IMR-90 (cell line): ENCODE measurements at regions not wholly inside any gene's neighbourhood (a gene's known extent, or its start where the extent isn't known, plus 50 kb on each side); places are given as distances from the start of the nearest gene placed in this dataset.

Experiments used
- ATAC-seq: fragments of 200-7000 bp; cut with Tn5 transposase; 2 replicates; pipeline ENCODE4 v1.9.1; 2020; ENCODE audit warnings: low read depth, mild to moderate bottlenecking, moderate library complexity
- BruUV-seq: library from RNA; stranded (reverse); fragments of 400-500 nt; replicated peaks from 2 replicates; lab custom pipeline; 2021; lab: Mats Ljungman, UMichigan
- CTCF ChIA-PET: fragments of 300-600 bp; formaldehyde crosslinking; extraction: SDS; loops from one replicate; lab custom pipeline; 2021; ENCODE audit warnings: antibody characterized with exemption; lab: Yijun Ruan, JAX
- POLR2A ChIA-PET: fragments of 300-600 bp; sonication (Branson Sonifier 250); formaldehyde crosslinking; loops from one replicate; lab custom pipeline; 2022; ENCODE audit warnings: antibody characterized with exemption; ENCODE audit not compliant: unreplicated experiment; lab: Charles Lee
- DNase-seq: peaks from one replicate; pipeline ENCODE4 v3.0.0; 2013
- H2AFZ ChIP-seq: replicated peaks from 2 replicates; pipeline ENCODE3; 2013; ENCODE audit warnings: low read length, mild to moderate bottlenecking; ENCODE audit not compliant: poor library complexity
- H2AK5ac ChIP-seq: 2 replicates; pipeline ENCODE4 v1.6.1; 2013; ENCODE audit warnings: low read depth, low read length, inconsistent platforms
- H2AK9ac ChIP-seq: replicated peaks from 2 replicates; pipeline ENCODE3; 2013; ENCODE audit warnings: mild to moderate bottlenecking, low read depth, low read length, moderate library complexity; ENCODE audit not compliant: poor library complexity
- H2BK120ac ChIP-seq: 2 replicates; pipeline ENCODE4 v1.6.1; 2013; ENCODE audit warnings: low read depth, low read length, inconsistent platforms
- H2BK15ac ChIP-seq: 3 replicates; pipeline ENCODE4 v1.6.1; 2013; ENCODE audit warnings: low read depth, low read length, inconsistent platforms
- H2BK20ac ChIP-seq: 2 replicates; pipeline ENCODE4 v1.6.1; 2013; ENCODE audit warnings: low read depth, mild to moderate bottlenecking, inconsistent platforms, low read length, moderate library complexity
- H2BK5ac ChIP-seq: 2 replicates; pipeline ENCODE4 v1.6.1; 2013; ENCODE audit warnings: mild to moderate bottlenecking, low read depth, low read length, inconsistent platforms; ENCODE audit not compliant: poor library complexity, severe bottlenecking
- H3K14ac ChIP-seq: replicated peaks from 2 replicates; pipeline ENCODE4 v1.6.1; 2013; ENCODE audit warnings: low read depth, low read length, inconsistent platforms
- H3K18ac ChIP-seq: 2 replicates; pipeline ENCODE4 v1.6.1; 2013; ENCODE audit warnings: low read depth, low read length, control low read depth
- H3K23ac ChIP-seq: 2 replicates; pipeline ENCODE4 v1.6.1; 2013; ENCODE audit warnings: low read depth, low read length, inconsistent platforms
- H3K27ac ChIP-seq: 2 replicates; pipeline ENCODE4 v1.5.1; 2013; ENCODE audit warnings: mild to moderate bottlenecking, control low read depth, low read length; ENCODE audit not compliant: insufficient read depth
- H3K27me3 ChIP-seq: 2 replicates; pipeline ENCODE4 v1.6.1; 2013; ENCODE audit warnings: low read length; ENCODE audit not compliant: control insufficient read depth, insufficient read depth
- H3K36me3 ChIP-seq: 2 replicates; pipeline ENCODE4 v1.6.1; 2013; ENCODE audit warnings: low read length, mixed read lengths; ENCODE audit not compliant: control insufficient read depth, insufficient read depth
- H3K4ac ChIP-seq: 2 replicates; pipeline ENCODE4 v1.6.1; 2013; ENCODE audit warnings: low read depth, low read length, inconsistent platforms
- H3K4me1 ChIP-seq: 2 replicates; pipeline ENCODE4 v1.6.1; 2013; ENCODE audit warnings: low read length, mixed read lengths; ENCODE audit not compliant: control insufficient read depth, insufficient read depth
- H3K4me2 ChIP-seq: 2 replicates; pipeline ENCODE4 v1.6.1; 2013; ENCODE audit warnings: low read depth, mild to moderate bottlenecking, control low read depth, low read length, moderate library complexity
- H3K4me3 ChIP-seq: 2 replicates; pipeline ENCODE4 v1.5.1; 2013; ENCODE audit warnings: low read depth, mild to moderate bottlenecking, control low read depth, low read length, moderate library complexity; ENCODE audit not compliant: insufficient read depth
- H3K56ac ChIP-seq: 2 replicates; pipeline ENCODE4 v1.6.1; 2013; ENCODE audit warnings: low read length, inconsistent platforms; ENCODE audit not compliant: insufficient read depth; ENCODE audit errors: extremely low read depth
- H3K79me1 ChIP-seq, 2 experiments: 2 replicates each; pipeline ENCODE4 v1.6.1; 2013; ENCODE audit warnings: low read length in 2 of 2, inconsistent platforms in 1 of 2, low read depth in 1 of 2
- H3K9ac ChIP-seq: 2 replicates; pipeline ENCODE4 v1.6.1; 2013; ENCODE audit warnings: low read depth, low read length, control low read depth
- H3K9me1 ChIP-seq: 2 replicates; pipeline ENCODE4 v1.6.1; 2013; ENCODE audit warnings: low read length, inconsistent platforms; ENCODE audit not compliant: insufficient read depth
- H3K9me3 ChIP-seq: 2 replicates; pipeline ENCODE4 v1.6.1; 2013; ENCODE audit warnings: low read length; ENCODE audit not compliant: control insufficient read depth, insufficient read depth
- H4K20me1 ChIP-seq: 2 replicates; pipeline ENCODE4 v1.6.1; 2013; ENCODE audit warnings: low read length, inconsistent platforms; ENCODE audit not compliant: insufficient read depth
- H4K5ac ChIP-seq: 2 replicates; pipeline ENCODE4 v1.6.1; 2013; ENCODE audit warnings: mild to moderate bottlenecking, low read depth, low read length, control low read depth
- H4K8ac ChIP-seq, 2 experiments: 2 replicates each; pipeline ENCODE4 v1.6.1; 2013; ENCODE audit warnings: low read depth in 2 of 2, low read length in 2 of 2, control low read depth in 1 of 2, inconsistent platforms in 1 of 2
- H4K91ac ChIP-seq: 2 replicates; pipeline ENCODE4 v1.6.1; 2013; ENCODE audit warnings: low read depth, low read length, inconsistent platforms; ENCODE audit not compliant: insufficient read depth
- CHD1 ChIP-seq: IDR thresholded peaks from 2 replicates; pipeline ENCODE4 v1.6.1; 2012; ENCODE audit warnings: low read depth, low read length, improper control_type of control experiment
- FOS ChIP-seq: fragments of 150-350 bp; IDR thresholded peaks from 2 replicates; pipeline ENCODE4 v1.6.1; 2016; ENCODE audit warnings: low read depth, low read length
- MAFK ChIP-seq: IDR thresholded peaks from 2 replicates; pipeline ENCODE4 v1.6.1; 2012; ENCODE audit warnings: low read depth, low read length, improper control_type of control experiment
- MAZ ChIP-seq: IDR thresholded peaks from 2 replicates; pipeline ENCODE4 v1.6.1; 2012; ENCODE audit warnings: low read depth, mild to moderate bottlenecking, low read length, improper control_type of control experiment, moderate library complexity, borderline replicate concordance
- MXI1 ChIP-seq: IDR thresholded peaks from 2 replicates; pipeline ENCODE4 v1.6.1; 2012; ENCODE audit warnings: low read depth, mild to moderate bottlenecking, low read length, moderate library complexity, borderline replicate concordance
- NFE2L2 ChIP-seq: fragments of 150-350 bp; IDR thresholded peaks from 2 replicates; pipeline ENCODE4 v1.6.1; 2016; ENCODE audit warnings: low read depth, mild to moderate bottlenecking, low read length
- POLR2A ChIP-seq: IDR thresholded peaks from 2 replicates; pipeline ENCODE4 v1.6.1; 2012; ENCODE audit warnings: mild to moderate bottlenecking, low read depth, low read length
- RFX5 ChIP-seq: IDR thresholded peaks from 2 replicates; pipeline ENCODE4 v1.8.0; 2012; ENCODE audit warnings: low read depth, mild to moderate bottlenecking, low read length, moderate library complexity
- WGBS, 2 experiments: methylation state at CpG; one replicate each; pipeline versions ENCODE4 v1.1.5 to v1.1.7; 2013; ENCODE audit warnings: missing lambda C conversion rate in 2 of 2; ENCODE audit not compliant: insufficient read length in 1 of 2; ENCODE audit errors: extremely low coverage in 2 of 2; 5-methylcytosine and 5-hydroxymethylcytosine counted together
- dilution Hi-C: fragments of 300-500 bp; cut with HindIII; formaldehyde crosslinking; loops from one replicate; pipeline ENCODE4 v1.14.3; 2018; ENCODE audit warnings: low sequenced_read_pairs; ENCODE audit not compliant: unreplicated experiment
- in situ Hi-C: fragments of 300-500 bp; cut with MboI; formaldehyde crosslinking; loops from 3 replicates; pipeline ENCODE4 v1.14.3; 2019; ENCODE audit warnings: low sequenced_read_pairs, inconsistent platforms, mixed read lengths
- intact Hi-C: fragments of 100-400 bp; cut with micrococcal nuclease; formaldehyde crosslinking; loops from 2 replicates; pipeline ENCODE4 v1.10.0; 2022
- TF ChIP-seq, protein P1 (sequence below): fragments of 150-350 bp; IDR thresholded peaks from 2 replicates; pipeline ENCODE4 v1.6.1; 2017; ENCODE audit warnings: mild to moderate bottlenecking, antibody characterized with exemption, low read length, low read depth
- TF ChIP-seq, protein P2 (sequence below): conservative IDR thresholded peaks from 2 replicates; pipeline ENCODE4 v1.5.1; 2012; ENCODE audit warnings: mild to moderate bottlenecking, low read depth, low read length, improper control_type of control experiment
- TF ChIP-seq, protein P3 (sequence below): fragments of 150-350 bp; IDR thresholded peaks from 2 replicates; pipeline ENCODE4 v1.6.1; 2016; ENCODE audit warnings: low read depth, mild to moderate bottlenecking, low read length, moderate library complexity, borderline replicate concordance

DNA sequence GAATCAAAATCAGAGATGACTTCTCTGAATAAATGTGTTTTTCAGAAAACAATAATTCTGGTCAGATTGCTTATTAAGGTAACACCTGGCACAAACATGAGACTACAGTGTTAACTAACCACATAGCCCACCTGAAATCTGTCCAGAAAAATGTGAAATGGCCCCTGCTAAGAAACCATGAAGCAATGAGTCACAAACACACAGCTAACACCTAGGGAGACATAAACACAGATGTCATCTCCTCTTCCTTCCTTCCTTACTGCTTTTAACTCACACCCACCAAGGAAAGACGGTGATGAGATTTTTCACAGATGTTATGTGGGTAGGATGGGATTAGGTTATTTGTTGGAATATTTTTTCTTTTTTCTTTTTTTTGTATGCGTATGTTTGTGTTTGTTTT, 315.0 kb upstream of the STAC start:
- Histone ChIP-seq H3K4me1 (no peaks in the 10 kb centered on the region), H4K8ac (no peak overlapping the region), H2BK5ac (no peak overlapping the region), H2BK120ac (no peak overlapping the region), H3K27ac (no peak overlapping the region), H3K27me3 (no peaks in the 10 kb centered on the region), H3K9me1 (no peaks in the 10 kb centered on the region), H3K9me3 (no peaks in the 10 kb centered on the region; the same call in 1 of the 2 replicates), H2BK20ac (no peak overlapping the region), H3K4me2 (no peak overlapping the region), H3K23ac (no peak overlapping the region), H3K9ac (no peak overlapping the region), H4K5ac (no peak overlapping the region), H2AK9ac (no peak overlapping the region), H3K18ac (no peak overlapping the region), H2AFZ (no peak overlapping the region), H4K20me1 (no peaks in the 10 kb centered on the region), H3K4ac (no peak overlapping the region), H4K91ac (no peak overlapping the region), H3K79me1 (no peaks in the 10 kb centered on the region), H3K56ac (no peak overlapping the region), H3K14ac (no peak overlapping the region), H2BK15ac (no peak overlapping the region), H3K4me3 (no peak overlapping the region), H2AK5ac (no peak overlapping the region), H3K36me3 (no peaks in the 10 kb centered on the region)
- no CpG with 5 or more reads among the region's 2 CpGs for WGBS, 2 experiments
- CTCF ChIA-PET = no interaction called here
- no TSS peak for BruUV-seq
- dilution Hi-C loops (no loop called here), in situ Hi-C loops (no loop called here), intact Hi-C loops (no loop called here)
- DNase-seq (no peak), ATAC-seq (no peak)
- POLR2A ChIA-PET = no interaction called here
- no peak for TF ChIP-seq CHD1
- TF ChIP-seq, protein P1, sequence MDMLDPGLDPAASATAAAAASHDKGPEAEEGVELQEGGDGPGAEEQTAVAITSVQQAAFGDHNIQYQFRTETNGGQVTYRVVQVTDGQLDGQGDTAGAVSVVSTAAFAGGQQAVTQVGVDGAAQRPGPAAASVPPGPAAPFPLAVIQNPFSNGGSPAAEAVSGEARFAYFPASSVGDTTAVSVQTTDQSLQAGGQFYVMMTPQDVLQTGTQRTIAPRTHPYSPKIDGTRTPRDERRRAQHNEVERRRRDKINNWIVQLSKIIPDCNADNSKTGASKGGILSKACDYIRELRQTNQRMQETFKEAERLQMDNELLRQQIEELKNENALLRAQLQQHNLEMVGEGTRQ = no peak
- no peak for TF ChIP-seq NFE2L2
- TF ChIP-seq MXI1 = no peak
- TF ChIP-seq RFX5 = no peak
- no peak for TF ChIP-seq POLR2A
- TF ChIP-seq FOS = no peak
- TF ChIP-seq, protein P2, sequence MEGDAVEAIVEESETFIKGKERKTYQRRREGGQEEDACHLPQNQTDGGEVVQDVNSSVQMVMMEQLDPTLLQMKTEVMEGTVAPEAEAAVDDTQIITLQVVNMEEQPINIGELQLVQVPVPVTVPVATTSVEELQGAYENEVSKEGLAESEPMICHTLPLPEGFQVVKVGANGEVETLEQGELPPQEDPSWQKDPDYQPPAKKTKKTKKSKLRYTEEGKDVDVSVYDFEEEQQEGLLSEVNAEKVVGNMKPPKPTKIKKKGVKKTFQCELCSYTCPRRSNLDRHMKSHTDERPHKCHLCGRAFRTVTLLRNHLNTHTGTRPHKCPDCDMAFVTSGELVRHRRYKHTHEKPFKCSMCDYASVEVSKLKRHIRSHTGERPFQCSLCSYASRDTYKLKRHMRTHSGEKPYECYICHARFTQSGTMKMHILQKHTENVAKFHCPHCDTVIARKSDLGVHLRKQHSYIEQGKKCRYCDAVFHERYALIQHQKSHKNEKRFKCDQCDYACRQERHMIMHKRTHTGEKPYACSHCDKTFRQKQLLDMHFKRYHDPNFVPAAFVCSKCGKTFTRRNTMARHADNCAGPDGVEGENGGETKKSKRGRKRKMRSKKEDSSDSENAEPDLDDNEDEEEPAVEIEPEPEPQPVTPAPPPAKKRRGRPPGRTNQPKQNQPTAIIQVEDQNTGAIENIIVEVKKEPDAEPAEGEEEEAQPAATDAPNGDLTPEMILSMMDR = no peak
- no peak for TF ChIP-seq MAFK
- TF ChIP-seq, protein P3, sequence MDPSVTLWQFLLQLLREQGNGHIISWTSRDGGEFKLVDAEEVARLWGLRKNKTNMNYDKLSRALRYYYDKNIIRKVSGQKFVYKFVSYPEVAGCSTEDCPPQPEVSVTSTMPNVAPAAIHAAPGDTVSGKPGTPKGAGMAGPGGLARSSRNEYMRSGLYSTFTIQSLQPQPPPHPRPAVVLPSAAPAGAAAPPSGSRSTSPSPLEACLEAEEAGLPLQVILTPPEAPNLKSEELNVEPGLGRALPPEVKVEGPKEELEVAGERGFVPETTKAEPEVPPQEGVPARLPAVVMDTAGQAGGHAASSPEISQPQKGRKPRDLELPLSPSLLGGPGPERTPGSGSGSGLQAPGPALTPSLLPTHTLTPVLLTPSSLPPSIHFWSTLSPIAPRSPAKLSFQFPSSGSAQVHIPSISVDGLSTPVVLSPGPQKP = no peak
- no peak for TF ChIP-seq MAZ
